Heart right ventricle (tissue), 16 donors: ENCODE measurements at regions not wholly inside any gene's neighbourhood (a gene's known extent, or its start where the extent isn't known, plus 50 kb on each side); places are given as distances from the start of the nearest gene placed in this dataset.

Source experiments
- ATAC-seq, 8 donors: fragments of 200-7000 bp; cut with Tn5 transposase; one replicate each; pipeline ENCODE4 v1.9.1; 2020; ENCODE audit warnings: mild to moderate bottlenecking in 8 of 8, moderate library complexity in 8 of 8, moderate number of reproducible peaks in 1 of 8
- DNase-seq, 2 donors: peaks; one replicate each; pipeline ENCODE4 v3.0.0-alpha.2; 2020
- H3K27ac ChIP-seq, 10 donors: fragments of 200-600 bp; sonication (generic) in 2 of 10; one replicate each; pipeline versions ENCODE4 v1.5.0 to v1.8.0; 2020 to 2022; ENCODE audit warnings: mild to moderate bottlenecking in 3 of 10
- H3K27me3 ChIP-seq, 7 donors: fragments of 200-600 bp; one replicate each; pipeline ENCODE4 v1.8.0; 2021 to 2022; ENCODE audit warnings: mild to moderate bottlenecking in 2 of 7
- H3K36me3 ChIP-seq, 9 donors: fragments of 200-600 bp; sonication (generic) in 1 of 9; one replicate each; pipeline versions ENCODE4 v1.5.0 to v1.8.0; 2020 to 2022; ENCODE audit warnings: mild to moderate bottlenecking in 2 of 9
- H3K4me1 ChIP-seq, 9 donors: fragments of 200-600 bp; sonication (generic) in 1 of 9; one replicate each; pipeline versions ENCODE4 v1.5.0 to v1.8.0; 2020 to 2022; ENCODE audit warnings: mild to moderate bottlenecking in 4 of 9
- H3K4me3 ChIP-seq, 10 donors: fragments of 200-600 bp; sonication (generic) in 2 of 10; one replicate each; pipeline versions ENCODE4 v1.5.0 to v1.8.0; 2020 to 2022; ENCODE audit warnings: mild to moderate bottlenecking in 7 of 10, moderate library complexity in 2 of 10
- H3K9me3 ChIP-seq, 11 donors: fragments of 200-600 bp in 10 of 11; sonication (generic) in 2 of 11; one replicate each; pipeline versions ENCODE4 v1.5.0 to v1.8.0; 2013 to 2022; ENCODE audit warnings: mild to moderate bottlenecking in 2 of 11, control low read depth in 1 of 11, moderate library complexity in 1 of 11
- CTCF ChIP-seq, 9 donors: fragments of 200-600 bp; sonication (generic) in 2 of 9; IDR thresholded peaks; one replicate each; pipeline versions ENCODE4 v1.5.0 to v1.8.0; 2021 to 2022; ENCODE audit warnings: antibody characterized with exemption in 9 of 9, mild to moderate bottlenecking in 5 of 9, moderate library complexity in 1 of 9
- WGBS, 2 donors: extraction: QIAGEN DNeasy Blood & Tissue Kit; methylation state at CpG; one replicate each; pipeline ENCODE4 v1.1.7; 2013; ENCODE audit warnings: inconsistent platforms in 1 of 2; 5-methylcytosine and 5-hydroxymethylcytosine counted together
- intact Hi-C, 10 donors: fragments of 100-400 bp; cut with DNase I; formaldehyde crosslinking; loops; one replicate each; pipeline versions ENCODE4 v1.11.1 to v1.14.2; 2022
- donor health status: Arrhythmogenic right ventricular cardiomyopathy.
- donor health status: ischemic (EF 13 %, LVEDD 7.1; RV severe dilation, severe dysfunction).
- donor health status: healthy with polysubstance abuse.
- donor health status: DM: no; HTN: yes; CAD: no.
- donor health status: DM: no; HTN: no; CAD: no.
- donor health status: ischemic (EF 25% LVEDD 6.9; RV normal size, moderate dysfunction).
- donor health status: ischemic (EF 25% LVEDD 5.7; RV mildly dilated, moderate dysfunction).
- donor health status: healthy.
- donor health status: DM: yes; HTN: yes; CAD: no.
- donor health status: Ischemic cardiomyopathy.
- donor health status: ischemic (EF 35%, LVEDD 5.7; RV mildly dilated, moderate dysfunction).
- donor health status: nonischemic (EF 11% LVEDD 7.7; RV severe dilation, severe dysfunction).
- donor health status: DM: yes; HTN: yes; CAD: no.
- donor health status: PGD.
- donor health status: ischemic (EF 29% LVEDD 5.4; RV normal size, mild dysfunction).
- donor health status: nonischemic (EF 23%, LVEDD 6.1; RV moderate dilation, normal function).

GRCh38 chr2:150339951-150340350 lies 147.5 kb downstream of the RND3 start:
- no peak for TF ChIP-seq CTCF (IDR thresholded peaks at IDR 0.05)
- no peak overlapping the region for H3K27ac ChIP-seq
- H3K4me3 ChIP-seq, result no peak overlapping the region
- intact Hi-C loops, result no loop called here
- H3K36me3 ChIP-seq, result no peaks in the 10 kb centered on the region
- WGBS, 2 donors, result 53 to 57% methylated on average over 3 of the region's 3 CpGs
- no peaks in the 10 kb centered on the region for H3K27me3 ChIP-seq
- DNase-seq (no peak), ATAC-seq (no peak)
- H3K9me3 ChIP-seq, result no peaks in the 10 kb centered on the region
- H3K4me1 ChIP-seq, result no peaks in the 10 kb centered on the region

- Histone ChIP-seq H3K27ac (no peak overlapping the region), H3K4me1 (no peaks in the 10 kb centered on the region), H3K9me3 (no peaks in the 10 kb centered on the region), H3K4me3 (no peak overlapping the region), H3K36me3 (no peaks in the 10 kb centered on the region), H3K27me3 (no peaks in the 10 kb centered on the region)
- WGBS, 2 donors, result 83 to 92% methylated on average over 1 of the region's 1 CpG
- ATAC-seq (no peak), DNase-seq (no peak)
- TF ChIP-seq CTCF (IDR thresholded peaks at IDR 0.05), result no peak
- intact Hi-C loops, result no loop called here
These were observed 148.2 kb downstream of the RND3 start for GRCh38 chr2:150339282-150339681.

GRCh38 chr2:150335596-150335995 lies 151.9 kb downstream of the RND3 start:
- TF ChIP-seq CTCF (IDR thresholded peaks at IDR 0.05), result no peak
- Histone ChIP-seq H3K36me3 (no peaks in the 10 kb centered on the region), H3K4me1 (no peaks in the 10 kb centered on the region), H3K4me3 (no peak overlapping the region), H3K27me3 (no peaks in the 10 kb centered on the region), H3K9me3 (no peaks in the 10 kb centered on the region), H3K27ac (no peak overlapping the region)
- WGBS, 2 donors, result 82 to 92% methylated on average over 1 of the region's 1 CpG
- ATAC-seq (no peak), DNase-seq (no peak)
- intact Hi-C loops, result no loop called here

GRCh38 chr2:150332383-150332782 lies 155.1 kb downstream of the RND3 start:
- H3K27me3 ChIP-seq, result no peaks in the 10 kb centered on the region
- no peaks in the 10 kb centered on the region for H3K36me3 ChIP-seq
- intact Hi-C loops, result no loop called here
- no peaks in the 10 kb centered on the region for H3K4me1 ChIP-seq
- H3K4me3 ChIP-seq, result no peak overlapping the region
- 78 to 89% methylated on average over 2 of the region's 2 CpGs for WGBS, 2 donors
- no peaks in the 10 kb centered on the region for H3K9me3 ChIP-seq
- DNase-seq (no peak), ATAC-seq (no peak)
- no peak overlapping the region for H3K27ac ChIP-seq
- no peak for TF ChIP-seq CTCF (IDR thresholded peaks at IDR 0.05)
